ENCODE measurements at regions not wholly inside any gene's neighbourhood (a gene's known extent, or its start where the extent isn't known, plus 50 kb on each side); places are given as distances from the start of the nearest gene placed in this dataset.

DNA sequence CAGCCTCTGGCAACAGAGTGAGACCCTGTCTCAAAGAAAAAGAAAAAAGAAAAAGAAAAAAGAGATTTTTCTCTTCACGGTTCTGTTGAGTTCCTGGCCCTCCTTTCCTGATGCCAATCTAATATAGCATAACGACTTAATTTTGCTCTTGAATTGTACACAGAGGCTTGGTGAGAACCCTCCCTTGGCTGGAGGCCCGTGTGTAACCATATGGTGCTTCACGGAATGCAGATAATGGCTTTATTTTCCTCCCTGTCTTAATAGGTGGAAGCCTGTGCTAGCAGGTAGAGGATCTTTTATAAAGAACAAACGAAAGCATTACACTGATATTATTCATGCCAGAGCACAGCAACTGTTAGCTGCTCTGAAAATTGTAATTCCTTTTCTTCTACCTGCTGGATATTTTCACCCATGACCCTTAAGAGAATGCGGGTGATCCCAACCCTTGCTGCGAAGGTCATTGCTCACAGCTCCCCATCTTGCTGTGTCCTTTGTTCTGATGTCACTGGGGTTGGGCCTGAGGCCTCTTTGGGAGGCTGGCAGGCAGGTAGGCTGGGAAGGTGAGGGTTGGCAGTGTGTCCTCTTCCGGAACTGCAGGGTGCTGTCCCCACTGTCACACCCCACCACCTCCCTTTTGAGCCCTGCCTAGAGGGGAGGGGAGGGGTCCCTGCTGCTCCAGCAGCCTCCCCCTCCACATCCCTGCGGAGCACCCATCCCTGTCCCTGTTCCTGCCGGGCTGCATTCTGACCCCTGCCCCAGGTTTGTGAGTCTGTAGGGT is 83.8 kb upstream of the STOX2 start:
- no peaks in the 10 kb centered on the region for H3K79me2 ChIP-seq (ENCODE audit: insufficient read depth, low read length)
- H3K23ac ChIP-seq (ENCODE audit: insufficient read length, low read depth, low read length) = no peak overlapping the region
- no peak overlapping the region for H2AK5ac ChIP-seq (ENCODE audit: insufficient read length, low read length)
- H2BK20ac ChIP-seq (ENCODE audit: low read depth, low read length, poor library complexity, severe bottlenecking) = no peak overlapping the region
- H3K4me2 ChIP-seq (ENCODE audit: insufficient read depth, insufficient read length, low read length) = no peak overlapping the region
- peaks cover 4 to 10% (median 7%) of the 10 kb centered on the region in 3 experiments; a peak in 6 of 7 replicates for H3K36me3 Mint-ChIP-seq (ENCODE audit: insufficient read depth in 1 of 3, low read depth in 3 of 3)
- no peak overlapping the region for H3K27ac ChIP-seq (ENCODE audit: insufficient read length, low read depth, low read length)
- H2BK15ac ChIP-seq (ENCODE audit: low read depth, low read length) = no peak overlapping the region
- H3K27ac Mint-ChIP-seq = 0 out of 7 replicates have a peak overlapping the region, but pooled peaks of 1 of the 3 experiments have one; percentile 28
- no peak overlapping the region for H2AFZ ChIP-seq (ENCODE audit: low read length)
- H3K4me3 Mint-ChIP-seq = no peak overlapping the region
- no peaks in the 10 kb centered on the region for H3K79me1 ChIP-seq (ENCODE audit: insufficient read depth, low read depth, low read length, poor library complexity, severe bottlenecking)
- H4K20me1 ChIP-seq (ENCODE audit: control insufficient read depth, insufficient read depth, insufficient read length) = no peaks in the 10 kb centered on the region
- H2BK5ac ChIP-seq (ENCODE audit: insufficient read length, low read length) = no peak overlapping the region
- no peak overlapping the region for H3K18ac ChIP-seq (ENCODE audit: insufficient read length, low read depth, low read length)
- H3K9me3 ChIP-seq (ENCODE audit: control insufficient read depth, low read depth, low read length) = no peaks in the 10 kb centered on the region
- no peaks in the 10 kb centered on the region for H3K23me2 ChIP-seq (ENCODE audit: insufficient read length, low read depth, low read length, poor library complexity, severe bottlenecking)
- no peak for DNase-seq
- peaks cover 8% of the 10 kb centered on the region for H3K27me3 Mint-ChIP-seq (ENCODE audit: low read depth)
- H3K27me3 ChIP-seq (ENCODE audit: insufficient read depth, low read length) = no peaks in the 10 kb centered on the region
- TF ChIP-seq, protein P1, sequence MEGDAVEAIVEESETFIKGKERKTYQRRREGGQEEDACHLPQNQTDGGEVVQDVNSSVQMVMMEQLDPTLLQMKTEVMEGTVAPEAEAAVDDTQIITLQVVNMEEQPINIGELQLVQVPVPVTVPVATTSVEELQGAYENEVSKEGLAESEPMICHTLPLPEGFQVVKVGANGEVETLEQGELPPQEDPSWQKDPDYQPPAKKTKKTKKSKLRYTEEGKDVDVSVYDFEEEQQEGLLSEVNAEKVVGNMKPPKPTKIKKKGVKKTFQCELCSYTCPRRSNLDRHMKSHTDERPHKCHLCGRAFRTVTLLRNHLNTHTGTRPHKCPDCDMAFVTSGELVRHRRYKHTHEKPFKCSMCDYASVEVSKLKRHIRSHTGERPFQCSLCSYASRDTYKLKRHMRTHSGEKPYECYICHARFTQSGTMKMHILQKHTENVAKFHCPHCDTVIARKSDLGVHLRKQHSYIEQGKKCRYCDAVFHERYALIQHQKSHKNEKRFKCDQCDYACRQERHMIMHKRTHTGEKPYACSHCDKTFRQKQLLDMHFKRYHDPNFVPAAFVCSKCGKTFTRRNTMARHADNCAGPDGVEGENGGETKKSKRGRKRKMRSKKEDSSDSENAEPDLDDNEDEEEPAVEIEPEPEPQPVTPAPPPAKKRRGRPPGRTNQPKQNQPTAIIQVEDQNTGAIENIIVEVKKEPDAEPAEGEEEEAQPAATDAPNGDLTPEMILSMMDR (conservative IDR thresholded peaks at IDR 0.05) = no peak
- no peak overlapping the region for H3K56ac ChIP-seq (ENCODE audit: insufficient read length, low read depth, low read length)
- no peak overlapping the region for H3K14ac ChIP-seq (ENCODE audit: insufficient read depth, low read length)
- H3K9me3 Mint-ChIP-seq = peaks cover 12 to 16% of the 10 kb centered on the region in 2 experiments
- no CpG with 5 or more reads among the region's 10 CpGs for WGBS (ENCODE audit: extremely low coverage, insufficient read length, low lambda C conversion rate)
- H4K91ac ChIP-seq (ENCODE audit: insufficient read length, low read depth, low read length) = no peak overlapping the region
- H3K9ac ChIP-seq (ENCODE audit: extremely low read depth, insufficient read length, low read length) = no peak overlapping the region
- no peak overlapping the region for H2BK12ac ChIP-seq (ENCODE audit: insufficient read length, low read depth, low read length)
- H3K4me1 ChIP-seq (ENCODE audit: insufficient read depth, low read length) = no peaks in the 10 kb centered on the region
- H2BK120ac ChIP-seq (ENCODE audit: low read depth, low read length, poor library complexity, severe bottlenecking) = no peak overlapping the region
- H4K5ac ChIP-seq (ENCODE audit: insufficient read length, low read depth, low read length) = no peak overlapping the region
- no peak overlapping the region for H3K4ac ChIP-seq (ENCODE audit: low read depth, low read length)
- no peak overlapping the region for H4K8ac ChIP-seq (replicated peaks; ENCODE audit: insufficient read length, low read depth, low read length)
- H3T11ph ChIP-seq (ENCODE audit: low read length) = no peak overlapping the region
- H3K4me1 Mint-ChIP-seq = peaks cover 7 to 9% of the 10 kb centered on the region in 2 experiments

Data from H9 (cell line).